Brain microvascular endothelial cell (primary cell): ENCODE measurements at regions not wholly inside any gene's neighbourhood (a gene's known extent, or its start where the extent isn't known, plus 50 kb on each side); places are given as distances from the start of the nearest gene placed in this dataset.

Experiments
- DNase-seq: peaks from one replicate; pipeline ENCODE4 v3.0.0-alpha.2; 2020
- H3K27ac ChIP-seq: fragments of 250-450 bp; sonication (Bioruptor Pico); 2 replicates; pipeline ENCODE4 v1.5.1; 2020; ENCODE audit warnings: mild to moderate bottlenecking, moderate library complexity
- H3K27me3 ChIP-seq: fragments of 250-450 bp; sonication (Bioruptor Pico); replicated peaks from 2 replicates; pipeline ENCODE4 v1.5.1; 2020; ENCODE audit warnings: mild to moderate bottlenecking
- H3K36me3 ChIP-seq: fragments of 250-450 bp; sonication (Bioruptor Pico); replicated peaks from 2 replicates; pipeline ENCODE4 v1.5.1; 2020; ENCODE audit warnings: mild to moderate bottlenecking
- H3K4me3 ChIP-seq: 2 replicates; pipeline ENCODE4 v1.5.1; 2011; ENCODE audit warnings: low read depth, mild to moderate bottlenecking, control low read depth, low read length, moderate library complexity
- in situ Hi-C: cut with HindIII; loops from 2 replicates; pipeline ENCODE4 v1.10.0; 2017; ENCODE audit warnings: low sequenced_read_pairs, low pct_ligation_motif_present
- TF ChIP-seq, protein P1 (sequence below): IDR thresholded peaks from 2 replicates; pipeline ENCODE4 v1.5.1; 2011; ENCODE audit warnings: low read depth, mild to moderate bottlenecking, moderate library complexity, low read length, control low read depth, inconsistent platforms; ENCODE audit errors: missing control alignments

DNA sequence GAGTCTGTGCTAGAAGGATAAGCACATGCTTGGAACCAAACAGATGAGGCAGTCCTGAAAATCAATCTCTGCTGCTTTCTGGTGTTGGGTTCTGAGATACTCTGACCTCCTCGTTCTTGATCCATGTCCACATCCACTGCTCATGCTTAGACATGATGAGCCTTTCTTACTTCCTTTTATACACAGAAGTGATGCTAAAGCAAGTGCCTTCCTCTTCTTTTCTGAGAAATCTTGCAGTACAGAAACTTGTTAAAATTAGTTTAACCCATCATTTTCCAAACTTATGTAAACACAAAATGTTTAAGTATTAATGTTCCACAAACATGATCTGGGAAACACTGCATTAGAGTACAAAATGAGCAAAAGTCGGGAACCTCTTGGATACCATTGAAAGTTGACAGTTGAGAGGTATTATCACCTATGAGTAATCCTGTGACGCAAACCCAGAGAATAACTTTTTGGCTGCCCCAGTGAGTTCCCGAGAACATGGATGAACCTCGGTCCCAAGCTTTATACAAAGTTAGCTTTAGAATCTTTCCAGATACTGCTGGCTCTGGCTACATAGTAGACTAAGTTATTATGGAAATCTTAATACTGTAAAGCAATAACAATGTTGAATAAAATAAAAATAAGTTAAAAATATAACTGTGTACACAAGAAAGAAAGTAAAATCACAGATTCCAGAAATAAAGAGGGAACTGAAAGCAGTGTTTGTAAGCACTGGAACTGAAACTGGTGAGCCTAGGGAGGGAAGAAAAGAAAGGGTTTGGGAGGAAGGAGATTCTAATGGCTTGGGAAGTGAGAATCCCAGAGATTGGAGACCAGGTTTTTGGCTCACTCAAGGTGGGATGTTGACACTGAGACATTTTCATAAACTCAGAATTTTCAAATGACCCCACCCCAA, 429.3 kb upstream of the RUNX1 start:
- DNase-seq, result peak; percentile 61
- TF ChIP-seq, protein P1, sequence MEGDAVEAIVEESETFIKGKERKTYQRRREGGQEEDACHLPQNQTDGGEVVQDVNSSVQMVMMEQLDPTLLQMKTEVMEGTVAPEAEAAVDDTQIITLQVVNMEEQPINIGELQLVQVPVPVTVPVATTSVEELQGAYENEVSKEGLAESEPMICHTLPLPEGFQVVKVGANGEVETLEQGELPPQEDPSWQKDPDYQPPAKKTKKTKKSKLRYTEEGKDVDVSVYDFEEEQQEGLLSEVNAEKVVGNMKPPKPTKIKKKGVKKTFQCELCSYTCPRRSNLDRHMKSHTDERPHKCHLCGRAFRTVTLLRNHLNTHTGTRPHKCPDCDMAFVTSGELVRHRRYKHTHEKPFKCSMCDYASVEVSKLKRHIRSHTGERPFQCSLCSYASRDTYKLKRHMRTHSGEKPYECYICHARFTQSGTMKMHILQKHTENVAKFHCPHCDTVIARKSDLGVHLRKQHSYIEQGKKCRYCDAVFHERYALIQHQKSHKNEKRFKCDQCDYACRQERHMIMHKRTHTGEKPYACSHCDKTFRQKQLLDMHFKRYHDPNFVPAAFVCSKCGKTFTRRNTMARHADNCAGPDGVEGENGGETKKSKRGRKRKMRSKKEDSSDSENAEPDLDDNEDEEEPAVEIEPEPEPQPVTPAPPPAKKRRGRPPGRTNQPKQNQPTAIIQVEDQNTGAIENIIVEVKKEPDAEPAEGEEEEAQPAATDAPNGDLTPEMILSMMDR, result no peak
- Histone ChIP-seq H3K27me3 (no peaks in the 10 kb centered on the region), H3K36me3 (no peaks in the 10 kb centered on the region), H3K27ac (peak overlapping the region; percentile 90), H3K4me3 (no peak overlapping the region)
- in situ Hi-C loops, result no loop called here

DNA sequence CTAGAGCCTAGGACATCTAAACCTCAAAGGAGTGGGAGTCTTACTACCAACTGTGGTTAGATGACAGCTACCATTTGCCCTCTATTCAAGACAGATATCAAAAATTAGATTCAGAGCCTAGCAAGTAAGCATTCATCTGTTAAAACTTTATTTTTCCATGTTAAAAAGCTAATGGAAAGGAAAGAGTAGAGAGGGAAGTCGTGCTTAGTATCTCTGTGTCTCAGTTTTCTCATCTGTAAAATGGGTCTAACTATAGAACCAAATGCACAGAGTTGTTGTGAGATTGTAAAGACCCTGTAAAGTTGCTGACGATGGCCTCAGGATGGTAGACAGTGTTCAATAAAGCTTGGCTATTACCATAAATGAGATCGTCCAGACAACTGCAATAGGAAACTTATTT, 428.5 kb upstream of the RUNX1 start:
- in situ Hi-C loops, result no loop called here
- H3K27ac ChIP-seq, result peak overlapping the region; percentile 90
- DNase-seq, result no peak
- H3K27me3 ChIP-seq, result no peaks in the 10 kb centered on the region
- TF ChIP-seq, protein P1, result no peak
- H3K36me3 ChIP-seq, result no peaks in the 10 kb centered on the region
- H3K4me3 ChIP-seq, result no peak overlapping the region

DNA sequence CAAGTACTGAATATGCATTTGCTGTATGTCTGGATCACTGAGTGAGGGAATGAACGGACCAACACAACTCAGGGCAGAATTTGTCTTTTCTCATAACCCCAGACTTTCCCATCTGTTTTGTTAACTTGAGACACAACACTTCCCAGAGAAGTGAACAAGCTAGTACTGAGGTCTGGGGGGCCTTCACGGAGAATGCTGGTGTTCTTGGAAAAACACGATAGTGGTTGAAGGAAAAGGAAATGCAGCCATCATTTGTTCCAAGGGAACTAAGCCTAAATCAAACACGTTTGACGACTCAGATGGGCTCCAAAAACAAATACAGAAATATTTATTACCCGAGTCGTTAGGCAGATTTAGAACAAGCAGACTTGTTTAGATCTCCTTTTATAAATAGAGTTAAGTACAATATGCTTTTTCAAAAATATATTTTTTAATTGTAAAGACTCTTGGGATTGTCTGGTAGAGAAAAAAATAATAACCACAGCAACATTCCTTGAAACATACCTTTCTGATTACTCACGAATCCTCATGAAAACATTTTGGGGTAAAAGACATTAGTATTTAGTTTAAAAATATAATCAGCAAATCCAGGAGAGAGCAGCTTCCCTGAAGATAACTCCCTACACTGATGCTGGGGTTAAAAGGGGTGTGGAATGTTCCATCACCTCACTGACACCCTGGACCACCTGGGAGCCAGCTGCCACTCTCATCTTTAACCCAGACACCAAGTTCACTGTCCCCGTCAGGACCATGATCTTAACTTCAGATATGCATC, 427.7 kb upstream of the RUNX1 start:
- TF ChIP-seq, protein P1, result no peak

DNA sequence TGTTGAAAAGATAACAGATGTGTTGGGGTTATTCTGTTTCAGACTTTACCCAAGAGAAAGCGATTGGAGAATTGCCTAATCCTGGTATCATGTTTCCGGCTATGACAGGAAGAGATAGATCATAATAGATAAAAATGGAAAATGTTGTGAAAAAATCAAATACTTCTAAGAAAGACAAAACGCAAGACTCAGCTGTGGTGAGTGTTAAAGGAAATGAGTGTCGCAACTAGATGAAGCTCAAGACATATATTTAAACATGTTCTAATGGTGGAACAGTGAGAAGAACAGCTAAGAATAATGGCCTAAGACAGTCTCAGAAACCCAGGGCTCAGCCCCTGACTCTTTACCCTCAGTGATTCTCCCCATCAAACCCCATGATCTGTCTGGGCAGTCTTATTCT, 426.7 kb upstream of the RUNX1 start:
- in situ Hi-C loops, result no loop called here
- no peak overlapping the region for H3K4me3 ChIP-seq
- H3K36me3 ChIP-seq, result no peaks in the 10 kb centered on the region
- peak overlapping the region; percentile 90 for H3K27ac ChIP-seq
- peak; percentile 65 for DNase-seq
- H3K27me3 ChIP-seq, result no peaks in the 10 kb centered on the region
- TF ChIP-seq, protein P1, result no peak

More for the DNA sequence above, 427.7 kb upstream of the RUNX1 start:
- H3K4me3 ChIP-seq, result no peak overlapping the region
- H3K36me3 ChIP-seq, result no peaks in the 10 kb centered on the region
- H3K27ac ChIP-seq, result peak overlapping the region; percentile 90
- in situ Hi-C loops, result no loop called here
- DNase-seq, result peak; percentile 62
- H3K27me3 ChIP-seq, result no peaks in the 10 kb centered on the region

DNA sequence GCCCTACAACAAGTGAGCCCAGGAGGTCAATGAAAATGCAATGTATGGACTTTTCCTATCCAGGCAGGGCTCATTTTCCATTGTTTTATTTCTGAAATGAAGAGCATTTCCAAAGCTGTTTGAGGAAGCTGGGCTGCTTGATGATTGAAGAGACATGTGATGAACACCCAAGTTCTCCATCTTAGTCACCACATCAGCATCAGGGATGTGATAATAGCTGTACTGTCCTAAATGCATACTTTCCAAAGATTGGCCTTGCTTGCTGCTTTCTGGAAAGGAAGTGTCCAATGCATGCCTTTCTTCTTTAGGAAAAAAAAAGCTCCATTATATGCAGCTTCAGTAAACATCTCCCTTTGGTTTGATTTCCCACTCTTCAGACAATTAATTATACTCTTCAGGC, 425.9 kb upstream of the RUNX1 start:
- DNase-seq, result peak; percentile 37
- peak overlapping the region; percentile 90 for H3K27ac ChIP-seq
- H3K4me3 ChIP-seq, result no peak overlapping the region
- TF ChIP-seq, protein P1, result no peak
- in situ Hi-C loops, result no loop called here
- H3K27me3 ChIP-seq, result no peaks in the 10 kb centered on the region
- no peaks in the 10 kb centered on the region for H3K36me3 ChIP-seq
